Activated naive CD8-positive, alpha-beta T cell treated with anti-CD3 and anti-CD28 coated beads, Interleukin-2, amount 50 U/mL, for 24 hours (primary cell): ENCODE measurements at regions not wholly inside any gene's neighbourhood (a gene's known extent, or its start where the extent isn't known, plus 50 kb on each side); places are given as distances from the start of the nearest gene placed in this dataset.

Experiments used
- ATAC-seq: fragments of 150-1000 bp; cut with Tn5 transposase; one replicate; pipeline ENCODE4 v1.10.0; 2021
- DNase-seq: peaks from one replicate; pipeline ENCODE4 v3.0.0; 2021
- H3K27ac Mint-ChIP-seq: one replicate; pipeline ENCODE4 v1.8.0; 2021; ENCODE audit warnings: mild to moderate bottlenecking, mixed read lengths
- H3K27me3 Mint-ChIP-seq: one replicate; pipeline ENCODE4 v1.8.0; 2021; ENCODE audit warnings: mixed read lengths
- H3K36me3 Mint-ChIP-seq: one replicate; pipeline ENCODE4 v1.8.0; 2021; ENCODE audit warnings: low read depth, mixed read lengths
- H3K4me1 Mint-ChIP-seq: one replicate; pipeline ENCODE4 v1.8.0; 2021; ENCODE audit warnings: mixed read lengths
- H3K4me3 Mint-ChIP-seq: one replicate; pipeline ENCODE4 v1.8.0; 2021; ENCODE audit warnings: mild to moderate bottlenecking, moderate library complexity, mixed read lengths
- H3K9me3 Mint-ChIP-seq: one replicate; pipeline ENCODE4 v1.8.0; 2021; ENCODE audit warnings: mixed read lengths

DNA sequence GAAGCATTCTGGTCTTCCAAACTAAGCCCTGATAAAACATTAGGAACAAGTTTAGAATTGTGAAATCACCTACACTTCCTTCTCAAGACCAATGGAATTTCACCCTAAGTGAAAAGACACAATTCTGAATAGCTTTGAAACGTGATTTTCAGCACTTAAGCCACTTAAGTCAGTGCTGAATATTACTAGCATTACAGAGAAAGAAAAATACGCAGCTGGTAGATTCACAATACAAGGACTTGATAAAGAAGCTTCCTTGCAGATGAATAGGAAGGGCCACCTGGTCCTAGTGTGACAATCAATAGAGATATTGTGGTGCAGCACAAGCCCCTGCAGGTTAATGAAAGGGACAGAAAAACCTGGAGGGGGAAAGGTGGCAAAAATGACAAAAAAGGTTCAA is 353.1 kb upstream of the ALCAM start:
- H3K36me3 Mint-ChIP-seq: no peaks in the 10 kb centered on the region
- peaks cover 5% of the 10 kb centered on the region for H3K9me3 Mint-ChIP-seq
- H3K4me1 Mint-ChIP-seq: no peaks in the 10 kb centered on the region
- H3K4me3 Mint-ChIP-seq: no peak overlapping the region
- ATAC-seq (no peak), DNase-seq (no peak)
- no peaks in the 10 kb centered on the region for H3K27me3 Mint-ChIP-seq
- no peak overlapping the region for H3K27ac Mint-ChIP-seq

GRCh38 chr3:105014631-105015030 is 352.1 kb upstream of the ALCAM start:
- H3K9me3 Mint-ChIP-seq: peaks cover under 1% of the 10 kb centered on the region
- H3K27me3 Mint-ChIP-seq: no peaks in the 10 kb centered on the region
- no peak overlapping the region for H3K27ac Mint-ChIP-seq
- no peaks in the 10 kb centered on the region for H3K36me3 Mint-ChIP-seq
- no peaks in the 10 kb centered on the region for H3K4me1 Mint-ChIP-seq
- DNase-seq (no peak), ATAC-seq (no peak)
- H3K4me3 Mint-ChIP-seq: no peak overlapping the region

DNA sequence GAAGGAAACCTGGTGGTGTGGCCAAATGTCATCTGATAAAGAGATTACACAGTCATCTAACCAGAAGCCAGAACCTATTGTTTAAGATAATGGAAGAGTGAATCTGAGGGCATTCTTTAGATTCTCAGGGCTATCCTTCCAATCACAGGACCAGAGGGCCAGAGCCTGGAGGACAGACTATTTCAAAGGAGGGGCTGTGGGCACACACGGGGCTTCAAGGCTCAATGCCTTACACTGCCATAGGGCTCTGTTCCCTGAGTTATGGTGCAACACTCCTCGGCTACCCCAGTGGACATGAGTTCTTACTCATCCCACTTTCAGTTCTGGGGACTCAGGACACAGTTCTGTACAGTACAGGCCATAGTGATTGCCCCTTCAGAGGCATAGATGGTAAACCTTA is 343.9 kb upstream of the ALCAM start:
- Mint-ChIP-seq H3K4me3 (no peak overlapping the region), H3K36me3 (no peaks in the 10 kb centered on the region), H3K4me1 (no peaks in the 10 kb centered on the region), H3K9me3 (no peaks in the 10 kb centered on the region), H3K27me3 (no peaks in the 10 kb centered on the region), H3K27ac (no peak overlapping the region)
- ATAC-seq (no peak), DNase-seq (no peak)

DNA sequence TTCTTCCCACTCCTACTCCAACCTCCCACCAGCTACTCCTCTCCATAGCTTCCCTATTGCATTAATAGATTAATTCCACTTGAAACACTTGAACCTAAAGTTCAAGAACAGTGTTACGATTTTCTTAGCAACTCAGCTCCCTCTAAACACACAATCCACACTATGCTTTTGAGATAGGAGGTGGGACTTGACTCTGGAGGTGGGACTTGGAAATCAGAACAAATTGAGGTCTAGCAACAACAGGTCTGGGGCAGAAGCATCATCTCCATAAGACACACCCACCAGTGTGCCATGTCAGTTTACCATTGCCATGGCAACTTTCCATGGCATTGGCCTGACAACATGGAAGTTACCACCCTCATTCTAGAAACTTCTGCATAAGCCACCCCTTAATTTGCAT is 336.5 kb upstream of the ALCAM start:
- Mint-ChIP-seq H3K27ac (no peak overlapping the region), H3K4me1 (no peaks in the 10 kb centered on the region), H3K36me3 (no peaks in the 10 kb centered on the region), H3K27me3 (no peaks in the 10 kb centered on the region), H3K9me3 (no peaks in the 10 kb centered on the region), H3K4me3 (no peak overlapping the region)
- ATAC-seq: no peak
- DNase-seq: no peak

DNA sequence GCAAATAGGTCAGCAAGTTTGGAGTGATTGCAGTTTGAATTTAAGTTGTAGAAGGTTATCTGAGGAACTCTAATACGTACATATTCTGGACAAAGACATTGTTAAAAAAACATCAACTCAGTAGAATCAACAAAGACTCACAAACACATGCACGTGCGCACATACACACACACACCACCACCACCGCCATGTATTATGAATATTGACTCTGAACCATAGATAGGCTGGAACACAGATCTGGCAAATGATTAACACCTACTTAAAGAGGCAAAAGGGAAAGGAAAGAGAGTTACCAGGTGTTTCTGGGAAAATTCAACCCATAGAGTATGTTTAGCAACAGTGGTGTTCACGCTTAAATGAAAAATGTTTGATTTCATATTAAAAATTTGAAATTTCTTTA is 334.2 kb upstream of the ALCAM start:
- DNase-seq (no peak), ATAC-seq (no peak)
- Mint-ChIP-seq H3K27me3 (no peaks in the 10 kb centered on the region), H3K27ac (no peak overlapping the region), H3K4me3 (no peak overlapping the region), H3K4me1 (no peaks in the 10 kb centered on the region), H3K9me3 (no peaks in the 10 kb centered on the region), H3K36me3 (no peaks in the 10 kb centered on the region)

GRCh38 chr3:105033081-105033480 is 333.6 kb upstream of the ALCAM start:
- H3K36me3 Mint-ChIP-seq: no peaks in the 10 kb centered on the region
- no peaks in the 10 kb centered on the region for H3K27me3 Mint-ChIP-seq
- H3K4me3 Mint-ChIP-seq: no peak overlapping the region
- no peaks in the 10 kb centered on the region for H3K9me3 Mint-ChIP-seq
- DNase-seq (no peak), ATAC-seq (no peak)
- H3K27ac Mint-ChIP-seq: no peak overlapping the region
- no peaks in the 10 kb centered on the region for H3K4me1 Mint-ChIP-seq

GRCh38 chr3:105039004-105039403 is 327.7 kb upstream of the ALCAM start:
- Mint-ChIP-seq H3K27ac (no peak overlapping the region), H3K4me3 (no peak overlapping the region), H3K27me3 (no peaks in the 10 kb centered on the region), H3K4me1 (no peaks in the 10 kb centered on the region), H3K9me3 (no peaks in the 10 kb centered on the region), H3K36me3 (no peaks in the 10 kb centered on the region)
- ATAC-seq: no peak
- no peak for DNase-seq

GRCh38 chr3:105040026-105040622 is 326.6 kb upstream of the ALCAM start:
- Mint-ChIP-seq H3K36me3 (no peaks in the 10 kb centered on the region), H3K9me3 (no peaks in the 10 kb centered on the region), H3K4me1 (no peaks in the 10 kb centered on the region), H3K27ac (no peak overlapping the region), H3K27me3 (no peaks in the 10 kb centered on the region), H3K4me3 (no peak overlapping the region)
- ATAC-seq (no peak), DNase-seq (no peak)

DNA sequence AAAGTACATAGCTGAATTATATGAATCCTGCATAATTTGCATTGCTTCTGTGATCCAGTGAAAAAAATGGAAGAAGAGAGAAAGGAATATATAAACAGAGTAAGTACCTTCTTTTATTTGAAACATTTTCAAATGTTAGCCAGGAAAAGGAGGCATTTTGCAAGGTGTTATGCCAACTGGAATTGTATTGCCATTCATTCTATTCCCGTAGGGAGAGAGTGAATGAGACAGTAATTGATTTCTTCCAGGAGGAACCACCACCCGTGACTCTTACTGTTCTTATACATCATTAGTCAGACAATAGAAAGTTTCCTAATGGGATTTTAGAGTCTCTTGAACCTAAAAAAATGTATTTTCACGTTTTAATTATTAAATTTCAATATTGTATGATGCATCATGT is 324.1 kb upstream of the ALCAM start:
- Mint-ChIP-seq H3K9me3 (no peaks in the 10 kb centered on the region), H3K4me1 (no peaks in the 10 kb centered on the region), H3K27ac (no peak overlapping the region), H3K4me3 (no peak overlapping the region), H3K36me3 (no peaks in the 10 kb centered on the region), H3K27me3 (no peaks in the 10 kb centered on the region)
- ATAC-seq (no peak), DNase-seq (no peak)

DNA sequence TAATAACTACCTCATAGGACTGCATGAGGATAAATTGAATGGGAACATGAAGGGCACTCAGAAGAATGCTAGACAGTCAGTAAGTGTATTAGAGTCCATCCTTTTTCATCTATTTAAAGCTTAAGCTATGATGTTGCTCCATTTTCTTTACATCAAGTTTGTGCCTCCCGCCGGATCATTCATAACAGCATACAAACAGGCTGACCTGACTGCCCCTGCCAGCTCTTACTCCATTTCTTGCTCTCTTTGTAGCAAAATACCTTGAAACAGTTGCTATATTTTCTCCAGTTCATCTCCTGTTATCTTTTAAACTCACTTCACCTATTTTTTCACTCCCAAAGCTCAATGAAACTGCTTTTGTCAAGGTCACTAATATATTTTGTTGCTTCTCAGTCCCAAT is 315.6 kb upstream of the ALCAM start:
- no peaks in the 10 kb centered on the region for H3K36me3 Mint-ChIP-seq
- no peak for DNase-seq
- H3K27me3 Mint-ChIP-seq: no peaks in the 10 kb centered on the region
- no peak overlapping the region for H3K27ac Mint-ChIP-seq
- ATAC-seq: no peak
- no peaks in the 10 kb centered on the region for H3K4me1 Mint-ChIP-seq
- H3K9me3 Mint-ChIP-seq: no peaks in the 10 kb centered on the region
- H3K4me3 Mint-ChIP-seq: no peak overlapping the region

GRCh38 chr3:105051972-105052371 is 314.7 kb upstream of the ALCAM start:
- no peaks in the 10 kb centered on the region for H3K36me3 Mint-ChIP-seq
- ATAC-seq (no peak), DNase-seq (no peak)
- H3K4me1 Mint-ChIP-seq: no peaks in the 10 kb centered on the region
- no peak overlapping the region for H3K27ac Mint-ChIP-seq
- H3K4me3 Mint-ChIP-seq: no peak overlapping the region
- no peaks in the 10 kb centered on the region for H3K27me3 Mint-ChIP-seq
- H3K9me3 Mint-ChIP-seq: no peaks in the 10 kb centered on the region

- no peak overlapping the region for H3K27ac Mint-ChIP-seq
- ATAC-seq (no peak), DNase-seq (no peak)
- peaks cover 7% of the 10 kb centered on the region for H3K9me3 Mint-ChIP-seq
- no peaks in the 10 kb centered on the region for H3K36me3 Mint-ChIP-seq
- peaks cover 2% of the 10 kb centered on the region for H3K27me3 Mint-ChIP-seq
- no peak overlapping the region for H3K4me3 Mint-ChIP-seq
- no peaks in the 10 kb centered on the region for H3K4me1 Mint-ChIP-seq
These were observed 303.9 kb upstream of the ALCAM start for GRCh38 chr3:105062853-105063252.

GRCh38 chr3:105065895-105066839 is 300.5 kb upstream of the ALCAM start:
- Mint-ChIP-seq H3K4me1 (no peaks in the 10 kb centered on the region), H3K4me3 (no peak overlapping the region), H3K27me3 (no peaks in the 10 kb centered on the region), H3K27ac (no peak overlapping the region), H3K9me3 (peaks cover 14% of the 10 kb centered on the region), H3K36me3 (no peaks in the 10 kb centered on the region)
- DNase-seq (no peak), ATAC-seq (no peak)

DNA sequence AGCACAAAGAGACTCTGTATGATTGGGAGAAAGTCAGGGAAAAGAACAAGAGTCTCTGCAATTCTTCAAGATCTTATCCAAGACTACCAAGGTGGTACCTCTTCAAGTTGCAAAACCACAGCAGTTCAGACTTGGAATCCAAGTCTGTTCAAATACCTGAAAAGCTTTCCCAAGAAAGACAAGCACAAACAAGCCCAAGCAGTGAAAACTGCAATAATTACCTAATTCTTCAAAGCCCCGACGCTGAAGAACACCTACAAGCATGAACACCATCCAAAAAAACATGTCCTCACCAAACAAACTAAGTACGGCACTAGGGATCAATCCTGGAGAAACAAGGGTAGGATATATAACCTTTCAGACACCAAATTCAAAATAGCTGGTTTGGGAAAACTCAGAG is 299.3 kb upstream of the ALCAM start:
- peaks cover 14% of the 10 kb centered on the region for H3K9me3 Mint-ChIP-seq
- no peak for ATAC-seq
- H3K36me3 Mint-ChIP-seq: no peaks in the 10 kb centered on the region
- H3K27me3 Mint-ChIP-seq: no peaks in the 10 kb centered on the region
- H3K4me3 Mint-ChIP-seq: no peak overlapping the region
- DNase-seq: no peak
- H3K4me1 Mint-ChIP-seq: no peaks in the 10 kb centered on the region
- no peak overlapping the region for H3K27ac Mint-ChIP-seq

- Mint-ChIP-seq H3K27me3 (no peaks in the 10 kb centered on the region), H3K4me3 (no peak overlapping the region), H3K4me1 (no peaks in the 10 kb centered on the region), H3K27ac (no peak overlapping the region), H3K36me3 (no peaks in the 10 kb centered on the region), H3K9me3 (no peaks in the 10 kb centered on the region)
- DNase-seq: no peak
- ATAC-seq: no peak
These were observed 289.5 kb upstream of the ALCAM start for GRCh38 chr3:105077060-105077822.
